ENCODE measurements at regions not wholly inside any gene's neighbourhood (a gene's known extent, or its start where the extent isn't known, plus 50 kb on each side); places are given as distances from the start of the nearest gene placed in this dataset.

DNA sequence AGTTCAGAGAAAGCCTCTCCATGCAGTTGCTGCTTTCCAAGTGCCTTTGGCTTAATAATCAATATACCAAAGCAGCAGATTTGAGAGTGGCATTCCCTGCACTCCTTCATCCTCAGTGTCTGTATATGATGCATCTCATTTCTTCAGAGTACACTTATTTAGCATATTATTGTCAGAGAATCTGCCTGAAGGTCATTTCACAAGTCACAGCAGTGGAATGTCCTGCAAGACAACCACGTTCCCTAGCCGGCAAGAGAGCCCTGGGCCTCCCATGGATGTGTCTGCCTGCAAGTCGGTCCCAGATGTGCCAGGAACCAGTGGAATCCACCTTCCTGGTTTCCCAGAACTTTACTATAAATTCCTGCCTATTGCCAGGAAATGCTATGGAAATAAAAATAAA lies 289.4 kb upstream of the IGFBP3 start:
- no peak for DNase-seq

DNA sequence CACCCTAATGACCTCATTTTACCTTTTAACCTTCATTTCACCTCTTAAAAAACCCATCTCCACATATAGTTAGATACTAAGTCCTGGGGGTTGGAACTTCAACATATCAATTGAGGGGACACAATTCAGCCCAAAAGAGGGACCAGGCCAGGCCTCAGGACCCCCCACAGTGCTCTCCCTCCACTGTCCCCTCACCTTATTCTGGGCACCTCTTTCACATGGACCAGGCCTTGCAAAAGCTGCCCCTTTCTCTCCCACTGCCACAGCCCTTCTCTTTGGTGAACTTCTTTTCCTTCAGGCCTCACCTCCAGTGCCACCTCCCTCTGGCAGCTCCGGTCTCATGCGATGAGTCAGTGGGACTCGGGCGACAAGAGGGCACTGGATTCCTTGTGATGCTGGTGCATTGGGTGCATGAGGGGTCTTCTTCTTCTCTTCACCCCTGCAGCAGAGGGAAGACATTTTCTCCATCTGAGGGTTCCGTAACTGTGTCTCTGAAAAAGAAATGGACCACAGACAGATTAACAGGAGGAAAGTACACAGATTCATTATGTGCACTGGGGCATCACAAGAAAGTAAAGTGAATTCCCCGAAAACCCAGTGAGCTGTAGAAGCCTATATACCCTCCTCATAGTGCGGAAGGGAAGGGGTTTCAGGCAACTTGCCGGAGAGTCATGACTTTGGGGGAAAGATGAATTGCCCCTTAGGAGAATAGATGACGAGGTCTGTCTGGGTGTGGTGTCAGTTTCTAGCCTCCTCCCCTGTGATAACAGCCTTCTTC lies 288.7 kb upstream of the IGFBP3 start:
- DNase-seq = no peak

DNA sequence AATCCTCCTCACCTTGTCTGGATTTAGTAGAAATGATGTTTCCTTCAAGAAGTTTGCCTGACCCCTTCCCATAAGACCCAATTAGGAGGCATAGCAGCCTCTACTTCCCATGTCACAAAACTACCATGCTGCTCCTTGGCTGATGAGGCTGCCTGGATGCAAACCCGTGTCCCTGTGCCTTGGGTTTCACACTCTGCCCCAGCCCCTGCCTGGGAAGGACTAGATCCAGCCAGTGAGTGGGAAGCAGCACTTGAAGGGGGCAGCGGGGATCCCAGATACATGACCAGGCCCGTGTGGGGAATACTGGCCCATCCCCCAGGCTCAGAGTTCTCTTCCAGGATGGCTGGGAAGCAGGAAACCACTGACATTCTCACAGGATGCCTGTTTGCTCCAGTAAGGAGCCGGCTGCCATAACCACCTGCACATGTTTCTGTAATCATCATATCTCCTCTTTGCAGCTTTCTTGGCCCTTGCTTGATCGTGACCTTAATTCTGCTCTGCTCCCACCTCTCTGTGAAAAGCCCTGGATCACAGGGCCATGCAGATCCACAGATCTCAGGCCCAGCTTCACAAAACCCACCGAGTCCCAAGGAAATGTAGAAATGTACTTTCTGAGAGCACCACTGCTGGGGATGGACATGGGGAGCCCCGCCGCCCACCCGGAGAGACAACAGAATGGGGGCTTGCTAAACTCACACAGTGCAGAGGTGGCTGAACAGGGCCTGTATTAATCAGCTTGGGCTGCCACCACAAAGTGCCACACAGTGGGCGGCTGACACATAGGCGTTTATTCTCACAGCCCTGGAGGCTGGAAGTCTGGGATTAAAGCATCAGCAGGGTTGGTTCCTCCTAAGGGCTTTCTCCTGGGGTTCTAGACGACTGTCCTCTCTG lies 287.8 kb upstream of the IGFBP3 start:
- DNase-seq = no peak

DNA sequence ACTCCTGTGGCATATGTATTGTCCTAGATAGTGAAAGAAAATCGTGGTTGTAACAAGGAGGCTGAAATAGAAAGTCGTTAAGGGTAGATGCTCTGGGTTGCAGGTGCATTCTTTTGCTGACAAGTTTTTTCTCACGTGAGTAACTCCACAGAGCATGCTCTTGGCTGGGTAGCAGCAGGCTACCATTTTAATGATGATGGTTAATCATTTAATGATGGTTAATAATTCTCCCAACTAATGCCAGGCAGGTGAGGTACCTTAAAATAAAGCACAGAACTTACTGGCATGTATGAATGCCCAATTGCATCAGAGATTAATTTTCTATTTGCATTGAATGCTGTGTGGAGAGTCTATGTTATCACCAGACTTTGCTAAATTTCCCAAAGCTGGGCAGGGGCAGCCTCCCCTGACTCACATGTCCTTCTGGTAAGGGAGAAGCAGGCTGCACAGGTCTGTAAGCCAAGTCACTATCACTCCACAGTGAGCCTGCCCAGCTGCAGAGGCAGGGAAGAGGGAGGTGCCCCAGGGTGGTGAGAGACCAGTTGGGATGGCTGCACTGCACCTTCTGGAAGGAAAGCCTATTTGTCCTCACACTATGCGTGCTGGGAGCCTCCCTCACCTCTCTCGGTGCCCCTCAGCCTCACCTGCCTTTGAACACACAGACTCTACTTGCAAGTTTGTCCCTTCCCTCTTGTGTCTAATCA lies 287.0 kb upstream of the IGFBP3 start:
- no peak for DNase-seq

DNA sequence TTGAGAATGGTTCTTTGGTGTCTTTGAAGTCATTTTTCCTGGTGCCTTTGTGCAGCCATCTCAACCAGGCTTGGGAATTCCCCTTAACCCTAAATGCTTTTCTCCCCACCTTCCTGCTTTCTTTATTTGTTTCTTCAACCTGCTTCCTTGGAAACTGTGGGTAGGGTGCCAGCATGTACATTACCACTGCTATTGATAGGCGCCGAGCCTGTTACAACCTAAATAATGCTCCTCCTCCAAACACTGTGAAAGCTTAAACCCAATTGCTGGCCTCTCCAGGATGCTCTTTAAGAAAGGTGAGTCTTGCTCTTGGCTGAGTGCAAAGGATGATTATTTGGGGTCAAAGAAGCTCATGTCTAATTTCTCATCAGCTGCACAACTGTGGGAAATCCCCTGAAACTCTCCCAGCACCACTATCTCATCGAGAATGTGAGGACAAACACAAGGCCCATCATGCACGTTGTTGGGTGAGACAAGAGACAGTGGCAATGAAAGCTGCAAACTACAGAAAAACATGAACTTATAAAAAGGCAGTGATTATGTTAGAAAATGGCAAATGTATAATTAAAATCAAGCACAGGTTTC lies 285.5 kb upstream of the IGFBP3 start:
- no peak for DNase-seq

DNA sequence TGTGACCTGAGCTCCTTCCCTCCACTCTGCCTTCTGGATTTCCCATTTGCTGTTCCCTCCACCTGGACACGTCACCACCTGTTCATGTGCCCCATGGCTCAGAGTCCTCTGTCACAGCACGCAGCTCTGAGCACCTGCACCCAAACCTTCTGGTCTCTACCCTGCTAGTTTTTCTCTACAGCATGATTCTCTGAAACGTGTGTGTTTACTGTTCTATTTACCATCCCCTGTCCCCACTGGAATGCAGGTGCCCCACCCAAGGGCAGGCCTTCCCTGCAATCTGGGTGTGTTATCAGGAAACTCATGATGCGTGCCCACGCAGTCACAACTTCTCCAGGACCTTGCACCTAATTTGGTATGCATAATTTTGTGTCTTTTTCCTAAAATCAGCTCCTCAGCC lies 284.4 kb upstream of the IGFBP3 start:
- DNase-seq = no peak

DNA sequence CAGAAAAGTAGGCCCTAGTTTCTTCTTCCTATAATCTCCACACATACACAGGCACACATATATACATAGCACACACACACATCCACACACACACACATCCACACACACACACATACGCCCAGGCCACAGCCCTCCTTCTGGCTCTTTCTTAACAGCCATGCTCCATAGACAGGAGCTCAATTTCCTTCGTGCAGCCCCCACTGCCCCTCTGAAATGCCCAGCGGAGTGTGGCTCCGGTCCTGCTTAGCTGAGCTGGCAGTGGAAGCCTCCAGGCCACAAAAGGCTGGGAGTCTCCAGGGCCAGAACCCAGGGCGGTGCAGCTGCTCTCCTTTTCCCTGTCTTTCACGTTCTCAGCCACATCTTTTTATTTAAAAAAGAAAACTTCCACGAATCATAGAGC lies 282.9 kb upstream of the IGFBP3 start:
- DNase-seq = no peak

DNA sequence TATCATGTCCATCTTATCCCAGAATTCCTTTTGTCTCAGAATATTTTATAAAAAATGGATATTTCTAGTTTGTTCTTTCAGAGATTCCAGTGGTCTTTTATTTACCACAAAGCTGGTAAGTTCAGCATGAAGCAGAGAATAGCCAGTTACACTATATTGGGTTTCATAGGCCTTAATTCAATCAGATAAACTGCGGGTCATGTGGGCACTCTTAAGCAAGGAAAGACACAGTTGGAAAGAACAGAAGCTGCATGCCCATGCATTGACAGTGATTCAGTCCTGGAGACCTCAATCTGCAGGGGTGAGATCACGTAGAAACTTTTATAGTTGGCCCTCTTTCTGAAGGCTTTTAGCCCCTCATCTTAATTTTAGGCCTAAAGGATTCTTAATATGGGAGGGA lies 281.3 kb upstream of the IGFBP3 start:
- DNase-seq = no peak

DNA sequence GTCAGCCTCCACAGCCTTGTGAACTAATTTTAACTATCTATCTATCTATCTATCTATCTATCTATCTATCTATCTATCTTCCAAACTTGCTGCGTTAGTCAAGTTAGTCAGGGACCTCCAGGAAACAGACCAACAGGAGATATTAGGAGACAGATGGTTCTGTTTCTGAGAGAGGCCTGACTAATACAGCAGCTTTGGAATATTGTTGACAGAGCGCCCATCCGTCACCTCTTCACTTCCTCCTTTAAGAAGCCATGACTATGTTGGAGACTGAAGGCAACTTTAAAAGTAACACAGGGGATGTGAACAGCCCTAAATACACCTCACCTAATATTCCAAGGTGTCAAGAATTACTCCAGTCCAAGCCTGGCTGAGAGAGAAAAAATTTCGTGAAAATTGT lies 280.9 kb upstream of the IGFBP3 start:
- no peak for DNase-seq

DNA sequence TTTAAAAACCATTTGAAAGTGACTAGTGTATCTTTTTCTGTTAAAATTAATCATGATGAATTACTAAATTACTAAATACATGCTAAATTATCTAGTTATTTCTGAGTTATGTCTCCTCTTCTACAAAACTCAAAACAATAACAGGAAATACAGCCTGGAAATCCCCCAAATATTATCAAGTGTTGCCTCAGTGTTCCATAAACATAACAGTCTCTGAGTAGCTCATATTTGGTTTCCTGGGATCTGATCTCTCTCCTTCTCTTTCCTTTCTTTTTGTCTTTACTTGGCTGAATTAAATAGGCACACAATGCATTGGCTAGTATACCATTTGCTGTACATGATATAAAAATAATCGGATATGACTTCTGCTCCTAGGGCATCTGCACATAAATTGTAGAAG lies 277.6 kb upstream of the IGFBP3 start:
- no peak for DNase-seq

DNA sequence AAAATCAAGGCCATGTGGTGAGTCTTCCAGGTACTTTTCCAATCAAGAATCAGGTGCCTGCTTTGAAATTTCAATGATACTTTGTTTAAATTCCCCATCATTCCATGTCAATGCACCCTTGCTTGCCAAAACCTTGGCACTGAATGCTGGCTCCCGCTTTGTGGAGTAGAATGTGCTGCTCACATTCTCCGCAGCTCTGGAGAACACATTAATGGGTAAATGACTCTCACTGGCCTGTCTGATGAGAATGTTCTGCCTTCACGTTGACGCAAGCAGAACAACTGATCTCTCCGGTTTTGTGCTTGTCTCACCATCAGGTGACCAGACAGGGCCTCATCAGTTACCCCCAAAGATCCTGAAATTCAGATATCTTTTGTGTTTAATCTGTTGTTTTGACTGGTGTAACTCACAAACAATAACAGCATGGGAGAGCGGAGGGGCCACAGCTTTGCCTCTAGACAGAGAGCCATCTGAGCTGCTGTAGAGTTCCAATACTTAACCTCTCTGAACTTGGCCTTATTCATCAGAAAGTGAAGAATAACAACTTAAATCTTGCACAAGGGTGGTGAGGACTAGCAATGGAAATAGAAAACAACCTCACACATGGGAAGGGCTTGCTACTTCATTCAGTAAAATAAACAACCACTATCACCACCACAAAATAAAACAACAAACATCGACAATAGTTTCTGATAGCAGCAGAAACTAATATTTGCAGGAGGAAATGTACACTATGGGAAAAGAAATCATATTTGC lies 276.9 kb upstream of the IGFBP3 start:
- DNase-seq = no peak

DNA sequence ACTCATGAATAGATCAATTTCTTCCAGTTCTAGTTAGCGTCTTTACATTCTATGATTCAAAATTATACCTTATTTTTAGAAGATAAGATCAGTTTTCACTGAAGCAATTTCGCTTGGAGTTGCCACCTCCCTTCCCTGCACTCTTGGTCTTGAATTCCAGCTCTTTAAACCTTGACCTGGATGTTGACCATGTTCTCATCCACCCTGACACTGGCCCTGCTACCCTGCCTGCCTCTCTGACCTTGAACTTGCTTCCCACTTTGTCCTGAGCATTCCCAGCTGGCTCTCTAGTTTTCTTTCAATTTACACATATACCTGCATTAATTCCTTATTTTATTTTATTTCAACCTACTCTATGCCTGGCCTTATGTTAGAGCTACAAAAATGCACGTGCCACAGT lies 274.9 kb upstream of the IGFBP3 start:
- DNase-seq = no peak

DNA sequence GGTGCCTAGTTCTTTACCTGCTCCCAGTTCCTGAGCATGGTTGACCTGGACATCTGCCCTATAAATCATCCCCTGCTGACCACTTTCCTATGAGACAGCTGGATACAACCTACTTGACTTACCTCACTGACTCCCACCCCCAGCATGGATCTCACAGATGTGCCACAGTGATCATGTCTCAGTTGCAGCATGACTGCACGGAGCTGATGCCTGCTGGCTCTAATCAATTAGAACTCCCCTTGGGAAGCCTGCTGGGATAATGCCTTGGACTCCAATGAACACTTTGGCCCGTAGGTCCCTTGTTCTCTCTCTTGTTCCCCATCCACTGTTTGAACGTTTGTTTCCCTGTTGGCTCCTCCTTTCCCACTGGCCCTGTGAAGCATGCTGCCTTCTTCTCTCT lies 271.2 kb upstream of the IGFBP3 start:
- DNase-seq = no peak

DNA sequence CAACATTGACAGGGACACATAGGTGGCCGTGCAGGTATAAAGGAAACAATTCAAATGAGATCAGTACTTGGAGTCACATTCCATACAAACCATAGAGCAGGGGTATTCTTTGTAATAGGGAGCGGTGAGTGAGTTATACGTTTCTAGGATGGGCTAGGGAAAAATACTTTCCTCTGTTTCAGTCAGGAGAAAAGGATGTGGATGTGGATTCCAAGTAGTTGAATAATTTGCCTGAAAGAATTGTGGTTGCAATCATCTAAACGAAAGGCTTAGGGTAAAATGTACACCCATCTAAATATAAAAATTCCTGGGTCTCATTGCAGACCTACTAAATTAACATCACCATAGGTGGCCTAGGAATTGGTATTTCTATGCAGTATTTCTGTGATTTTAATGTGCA lies 270.7 kb upstream of the IGFBP3 start:
- no peak for DNase-seq

DNA sequence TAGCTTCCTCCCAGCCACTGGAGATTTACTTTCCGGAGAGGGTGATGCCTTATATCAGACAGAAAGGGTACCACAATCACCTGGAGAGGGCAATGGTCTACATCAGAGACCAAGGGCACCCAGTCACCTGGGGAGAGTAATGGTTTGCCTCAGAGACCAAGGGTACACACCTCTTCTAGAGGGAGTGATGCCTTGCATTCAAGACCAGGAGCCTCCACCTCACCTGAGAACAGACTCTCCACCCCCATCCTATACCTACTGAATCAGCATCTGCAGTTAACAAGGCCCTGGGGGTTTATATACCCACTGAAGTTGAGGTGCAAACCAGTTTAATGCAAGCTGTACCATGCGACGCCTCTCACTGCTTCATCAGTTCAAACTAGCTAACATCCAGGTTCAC lies 270.2 kb upstream of the IGFBP3 start:
- DNase-seq = no peak

DNA sequence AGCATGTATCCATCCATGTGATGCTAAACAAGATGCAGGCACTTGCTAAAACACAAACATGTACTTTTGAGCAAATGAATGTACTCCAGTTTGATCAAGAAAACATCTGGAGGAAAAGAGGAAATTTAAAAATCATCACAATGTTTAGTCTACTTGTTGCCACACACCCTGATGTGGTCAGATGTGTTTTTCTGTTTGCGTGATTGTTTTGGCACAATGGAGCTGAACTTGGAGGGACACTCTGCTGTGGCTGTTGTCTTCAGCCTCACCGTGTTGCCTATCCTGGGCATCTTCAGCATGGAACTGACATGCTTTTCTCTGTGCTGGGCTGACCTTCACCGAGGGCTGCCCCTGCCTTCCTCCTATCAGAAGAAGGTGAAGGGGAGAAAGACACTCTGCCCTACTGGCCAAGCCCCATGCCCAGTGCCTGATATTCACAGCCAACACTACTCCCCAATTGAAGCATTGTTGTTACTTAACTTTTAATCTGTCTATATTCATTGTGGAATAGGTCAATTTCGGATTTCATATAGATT lies 268.3 kb upstream of the IGFBP3 start:
- DNase-seq = no peak

DNA sequence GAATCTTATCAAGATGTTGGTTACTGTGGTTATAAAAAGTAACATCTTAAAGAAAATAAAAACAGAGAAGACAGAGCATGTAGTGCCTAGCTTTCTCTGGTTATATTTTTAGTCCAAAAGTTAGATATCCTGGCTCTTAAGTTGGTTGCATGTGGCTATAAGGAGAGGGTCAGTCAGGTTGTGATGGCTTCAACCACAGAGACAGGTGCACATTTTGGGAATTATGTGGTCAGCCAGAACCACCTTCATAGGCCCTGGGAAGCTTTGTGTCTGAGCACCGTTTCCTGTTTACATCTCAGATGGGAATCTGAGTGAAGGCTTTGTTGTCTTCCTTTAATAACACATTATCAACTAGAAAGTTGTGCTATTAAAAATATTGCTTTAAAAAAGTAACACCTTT lies 265.1 kb upstream of the IGFBP3 start:
- DNase-seq = no peak

DNA sequence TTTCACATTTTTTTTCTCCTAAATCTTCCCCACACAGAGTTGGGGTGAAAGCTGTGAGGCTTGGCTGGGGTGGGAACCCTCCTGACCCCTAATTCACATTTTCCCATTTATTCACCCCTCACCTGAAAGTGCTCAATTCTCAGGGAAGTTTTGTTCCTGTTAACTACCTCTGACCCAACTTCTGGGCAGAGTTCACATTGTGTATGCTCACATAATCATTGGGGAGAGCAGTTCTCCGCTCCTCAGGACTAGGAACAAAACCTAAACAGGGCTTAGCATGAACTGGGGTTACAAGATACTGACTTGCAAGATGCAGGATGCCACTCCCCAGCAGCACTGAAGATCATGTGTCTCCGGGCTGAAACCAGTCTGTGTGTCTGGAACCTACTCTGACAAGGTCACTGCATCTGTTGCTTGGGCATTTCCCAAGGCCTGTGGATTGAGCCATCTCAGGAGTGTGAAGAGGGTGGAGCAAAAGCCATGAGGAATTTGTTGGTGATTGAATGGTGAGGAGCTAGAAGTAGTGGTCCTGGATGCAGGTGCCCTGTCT lies 258.1 kb upstream of the IGFBP3 start:
- no peak for DNase-seq

DNA sequence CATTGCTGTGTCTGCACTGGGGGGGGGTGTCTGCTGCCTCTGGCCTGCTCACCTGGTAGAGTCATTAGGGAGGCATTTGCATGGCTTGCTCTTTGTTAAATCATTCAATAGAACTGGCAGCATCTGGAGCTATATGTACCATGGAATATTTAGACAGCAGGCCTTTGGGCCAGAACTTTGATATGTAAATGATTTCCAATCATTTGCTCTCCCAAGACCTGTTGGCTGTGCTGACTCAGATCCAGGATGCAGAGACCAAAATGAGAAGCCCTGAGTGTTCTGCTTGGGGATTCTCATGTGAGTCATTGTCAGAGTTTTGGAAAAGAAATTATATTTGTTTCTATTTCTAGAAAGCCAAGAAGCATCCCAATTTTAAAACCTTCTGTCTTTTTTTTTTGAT lies 257.6 kb upstream of the IGFBP3 start:
- no peak for DNase-seq

DNA sequence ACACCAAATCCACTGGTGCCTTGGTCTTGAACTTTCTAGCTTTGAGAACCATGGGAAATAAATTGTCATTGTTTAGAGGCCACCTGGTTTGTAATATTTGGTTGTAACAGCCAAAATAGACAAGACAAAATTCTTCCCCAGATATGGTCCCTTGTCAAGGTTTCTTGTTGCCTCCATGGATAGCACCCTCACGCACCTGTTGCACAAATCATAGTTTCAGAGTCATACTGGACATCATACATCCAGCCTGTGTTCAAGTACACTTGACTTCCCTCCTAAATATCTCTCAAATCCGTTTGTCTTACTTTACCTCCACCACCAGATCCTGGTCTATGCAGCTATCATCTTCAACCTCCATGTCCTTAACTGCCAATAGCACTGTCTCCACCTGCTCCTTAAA lies 256.7 kb upstream of the IGFBP3 start:
- DNase-seq = no peak

DNA sequence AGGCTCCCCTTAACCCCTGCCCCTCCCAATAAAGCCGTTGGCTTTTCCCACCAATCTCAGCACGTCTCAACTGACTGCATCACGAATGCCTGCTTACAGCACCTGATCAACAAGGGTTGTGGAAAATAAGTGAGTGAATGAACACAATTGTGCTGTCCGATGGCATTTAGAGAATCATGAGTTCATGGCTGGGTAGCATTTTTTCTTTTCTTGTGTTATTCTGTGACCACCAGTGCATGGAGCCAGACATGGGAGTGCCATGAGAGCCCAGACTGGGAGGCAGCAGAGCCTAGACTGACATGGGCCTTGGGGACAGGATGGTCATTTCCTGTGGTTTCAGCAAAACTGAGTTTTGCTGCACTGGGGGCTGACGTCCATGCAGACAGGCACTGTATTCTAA lies 254.1 kb upstream of the IGFBP3 start:
- DNase-seq = no peak

DNA sequence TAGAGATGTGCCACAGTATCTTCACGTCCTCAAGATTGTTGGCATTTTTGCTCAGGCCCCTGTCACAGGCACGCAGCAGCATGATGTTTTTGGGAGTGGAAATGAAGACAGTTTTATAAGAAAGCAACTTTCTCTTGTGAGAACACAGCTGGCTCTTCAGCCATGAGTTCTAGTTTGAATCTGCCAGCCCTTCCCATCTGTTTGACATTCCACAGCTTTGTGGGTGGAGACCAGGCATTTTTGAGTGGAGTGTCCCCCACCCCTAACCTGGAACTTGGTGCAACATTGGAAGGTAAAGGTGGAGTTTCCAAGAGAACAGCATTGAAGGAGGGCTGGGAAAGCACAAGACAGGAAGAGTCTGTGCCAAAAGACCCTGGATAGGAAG lies 253.1 kb upstream of the IGFBP3 start:
- no peak for DNase-seq
